Glutamatergic neuron (in vitro differentiated cells): ENCODE measurements at regions not wholly inside any gene's neighbourhood (a gene's known extent, or its start where the extent isn't known, plus 50 kb on each side); places are given as distances from the start of the nearest gene placed in this dataset.

Source experiments
- DNase-seq: peaks from one replicate; pipeline ENCODE4 v3.0.0; 2022
- H3K27ac Mint-ChIP-seq: one replicate; pipeline ENCODE4 v1.8.0; 2020; ENCODE audit warnings: mild to moderate bottlenecking, mixed read lengths, inconsistent platforms; ENCODE audit not compliant: unreplicated experiment
- H3K27me3 Mint-ChIP-seq: one replicate; pipeline ENCODE4 v1.8.0; 2020; ENCODE audit warnings: mild to moderate bottlenecking, moderate library complexity, mixed read lengths, inconsistent platforms; ENCODE audit not compliant: unreplicated experiment
- H3K36me3 Mint-ChIP-seq: one replicate; pipeline ENCODE4 v1.8.0; 2020; ENCODE audit warnings: mild to moderate bottlenecking, mixed read lengths, inconsistent platforms; ENCODE audit not compliant: unreplicated experiment
- H3K4me1 Mint-ChIP-seq: one replicate; pipeline ENCODE4 v1.8.0; 2020; ENCODE audit warnings: mild to moderate bottlenecking, low read depth, mixed read lengths, inconsistent platforms; ENCODE audit not compliant: unreplicated experiment
- H3K4me3 Mint-ChIP-seq: one replicate; pipeline ENCODE4 v1.8.0; 2020; ENCODE audit warnings: mild to moderate bottlenecking, mixed read lengths, inconsistent platforms; ENCODE audit not compliant: unreplicated experiment
- H3K9me3 Mint-ChIP-seq: one replicate; pipeline ENCODE4 v1.8.0; 2020; ENCODE audit warnings: mild to moderate bottlenecking, moderate library complexity, mixed read lengths, inconsistent platforms; ENCODE audit not compliant: unreplicated experiment
- CTCF ChIP-seq: fragments of 200-600 bp; sonication (generic); IDR thresholded peaks from one replicate; pipeline ENCODE4 v1.5.0; 2021; ENCODE audit not compliant: partially characterized antibody, unreplicated experiment

- peaks cover 4% of the 10 kb centered on the region for H3K4me1 Mint-ChIP-seq
- H3K27ac Mint-ChIP-seq = no peak overlapping the region
- no peak for DNase-seq
- H3K9me3 Mint-ChIP-seq = no peaks in the 10 kb centered on the region
- no peaks in the 10 kb centered on the region for H3K36me3 Mint-ChIP-seq
- no peaks in the 10 kb centered on the region for H3K27me3 Mint-ChIP-seq
- TF ChIP-seq CTCF = no peak
- no peak overlapping the region for H3K4me3 Mint-ChIP-seq
These were observed 212.0 kb upstream of the PPP2R3A start for GRCh38 chr3:135753506-135753905.

GRCh38 chr3:135755330-135756105 is 210.0 kb upstream of the PPP2R3A start:
- no peak for DNase-seq
- Mint-ChIP-seq H3K9me3 (no peaks in the 10 kb centered on the region), H3K27me3 (no peaks in the 10 kb centered on the region)

GRCh38 chr3:135756106-135756668 is 209.3 kb upstream of the PPP2R3A start:
- Mint-ChIP-seq H3K4me1 (peaks cover 4% of the 10 kb centered on the region), H3K27me3 (no peaks in the 10 kb centered on the region)

More at GRCh38 chr3:135755330-135756105, 210.0 kb upstream of the PPP2R3A start:
- Mint-ChIP-seq H3K36me3 (no peaks in the 10 kb centered on the region), H3K27ac (no peak overlapping the region), H3K4me3 (no peak overlapping the region), H3K4me1 (peaks cover 4% of the 10 kb centered on the region)
- no peak for TF ChIP-seq CTCF

GRCh38 chr3:135757421-135757820 is 208.1 kb upstream of the PPP2R3A start:
- Mint-ChIP-seq H3K4me1 (no peaks in the 10 kb centered on the region), H3K9me3 (no peaks in the 10 kb centered on the region), H3K27ac (no peak overlapping the region), H3K36me3 (no peaks in the 10 kb centered on the region), H3K27me3 (no peaks in the 10 kb centered on the region), H3K4me3 (no peak overlapping the region)
- TF ChIP-seq CTCF = no peak
- DNase-seq = no peak

More at GRCh38 chr3:135756106-135756668, 209.3 kb upstream of the PPP2R3A start:
- no peak for TF ChIP-seq CTCF
- Mint-ChIP-seq H3K36me3 (no peaks in the 10 kb centered on the region), H3K4me3 (no peak overlapping the region), H3K27ac (no peak overlapping the region), H3K9me3 (no peaks in the 10 kb centered on the region)
- no peak for DNase-seq

GRCh38 chr3:135758961-135759360 is 206.6 kb upstream of the PPP2R3A start:
- no peaks in the 10 kb centered on the region for H3K4me1 Mint-ChIP-seq

More at GRCh38 chr3:135758961-135759360, 206.6 kb upstream of the PPP2R3A start:
- Mint-ChIP-seq H3K36me3 (no peaks in the 10 kb centered on the region), H3K27ac (no peak overlapping the region), H3K27me3 (no peaks in the 10 kb centered on the region), H3K4me3 (no peak overlapping the region), H3K9me3 (no peaks in the 10 kb centered on the region)
- no peak for TF ChIP-seq CTCF
- no peak for DNase-seq
